IMR-90 (cell line): ENCODE measurements at regions not wholly inside any gene's neighbourhood (a gene's known extent, or its start where the extent isn't known, plus 50 kb on each side); places are given as distances from the start of the nearest gene placed in this dataset.

Experiments
- ATAC-seq: fragments of 200-7000 bp; cut with Tn5 transposase; 2 replicates; pipeline ENCODE4 v1.9.1; 2020; ENCODE audit warnings: low read depth, mild to moderate bottlenecking, moderate library complexity
- BruUV-seq: library from RNA; stranded (reverse); fragments of 400-500 nt; replicated peaks from 2 replicates; lab custom pipeline; 2021; lab: Mats Ljungman, UMichigan
- CTCF ChIA-PET: fragments of 300-600 bp; formaldehyde crosslinking; extraction: SDS; loops from one replicate; lab custom pipeline; 2021; ENCODE audit warnings: antibody characterized with exemption; lab: Yijun Ruan, JAX
- POLR2A ChIA-PET: fragments of 300-600 bp; sonication (Branson Sonifier 250); formaldehyde crosslinking; loops from one replicate; lab custom pipeline; 2022; ENCODE audit warnings: antibody characterized with exemption; ENCODE audit not compliant: unreplicated experiment; lab: Charles Lee
- DNase-seq: peaks from one replicate; pipeline ENCODE4 v3.0.0; 2013
- H2AFZ ChIP-seq: replicated peaks from 2 replicates; pipeline ENCODE3; 2013; ENCODE audit warnings: low read length, mild to moderate bottlenecking; ENCODE audit not compliant: poor library complexity
- H2AK5ac ChIP-seq: 2 replicates; pipeline ENCODE4 v1.6.1; 2013; ENCODE audit warnings: low read depth, low read length, inconsistent platforms
- H2AK9ac ChIP-seq: replicated peaks from 2 replicates; pipeline ENCODE3; 2013; ENCODE audit warnings: mild to moderate bottlenecking, low read depth, low read length, moderate library complexity; ENCODE audit not compliant: poor library complexity
- H2BK120ac ChIP-seq: 2 replicates; pipeline ENCODE4 v1.6.1; 2013; ENCODE audit warnings: low read depth, low read length, inconsistent platforms
- H2BK15ac ChIP-seq: 3 replicates; pipeline ENCODE4 v1.6.1; 2013; ENCODE audit warnings: low read depth, low read length, inconsistent platforms
- H2BK20ac ChIP-seq: 2 replicates; pipeline ENCODE4 v1.6.1; 2013; ENCODE audit warnings: low read depth, mild to moderate bottlenecking, inconsistent platforms, low read length, moderate library complexity
- H2BK5ac ChIP-seq: 2 replicates; pipeline ENCODE4 v1.6.1; 2013; ENCODE audit warnings: mild to moderate bottlenecking, low read depth, low read length, inconsistent platforms; ENCODE audit not compliant: poor library complexity, severe bottlenecking
- H3K14ac ChIP-seq: replicated peaks from 2 replicates; pipeline ENCODE4 v1.6.1; 2013; ENCODE audit warnings: low read depth, low read length, inconsistent platforms
- H3K18ac ChIP-seq: 2 replicates; pipeline ENCODE4 v1.6.1; 2013; ENCODE audit warnings: low read depth, low read length, control low read depth
- H3K23ac ChIP-seq: 2 replicates; pipeline ENCODE4 v1.6.1; 2013; ENCODE audit warnings: low read depth, low read length, inconsistent platforms
- H3K27ac ChIP-seq: 2 replicates; pipeline ENCODE4 v1.5.1; 2013; ENCODE audit warnings: mild to moderate bottlenecking, control low read depth, low read length; ENCODE audit not compliant: insufficient read depth
- H3K27me3 ChIP-seq: 2 replicates; pipeline ENCODE4 v1.6.1; 2013; ENCODE audit warnings: low read length; ENCODE audit not compliant: control insufficient read depth, insufficient read depth
- H3K36me3 ChIP-seq: 2 replicates; pipeline ENCODE4 v1.6.1; 2013; ENCODE audit warnings: low read length, mixed read lengths; ENCODE audit not compliant: control insufficient read depth, insufficient read depth
- H3K4ac ChIP-seq: 2 replicates; pipeline ENCODE4 v1.6.1; 2013; ENCODE audit warnings: low read depth, low read length, inconsistent platforms
- H3K4me1 ChIP-seq: 2 replicates; pipeline ENCODE4 v1.6.1; 2013; ENCODE audit warnings: low read length, mixed read lengths; ENCODE audit not compliant: control insufficient read depth, insufficient read depth
- H3K4me2 ChIP-seq: 2 replicates; pipeline ENCODE4 v1.6.1; 2013; ENCODE audit warnings: low read depth, mild to moderate bottlenecking, control low read depth, low read length, moderate library complexity
- H3K4me3 ChIP-seq: 2 replicates; pipeline ENCODE4 v1.5.1; 2013; ENCODE audit warnings: low read depth, mild to moderate bottlenecking, control low read depth, low read length, moderate library complexity; ENCODE audit not compliant: insufficient read depth
- H3K56ac ChIP-seq: 2 replicates; pipeline ENCODE4 v1.6.1; 2013; ENCODE audit warnings: low read length, inconsistent platforms; ENCODE audit not compliant: insufficient read depth; ENCODE audit errors: extremely low read depth
- H3K79me1 ChIP-seq, 2 experiments: 2 replicates each; pipeline ENCODE4 v1.6.1; 2013; ENCODE audit warnings: low read length in 2 of 2, inconsistent platforms in 1 of 2, low read depth in 1 of 2
- H3K9ac ChIP-seq: 2 replicates; pipeline ENCODE4 v1.6.1; 2013; ENCODE audit warnings: low read depth, low read length, control low read depth
- H3K9me1 ChIP-seq: 2 replicates; pipeline ENCODE4 v1.6.1; 2013; ENCODE audit warnings: low read length, inconsistent platforms; ENCODE audit not compliant: insufficient read depth
- H3K9me3 ChIP-seq: 2 replicates; pipeline ENCODE4 v1.6.1; 2013; ENCODE audit warnings: low read length; ENCODE audit not compliant: control insufficient read depth, insufficient read depth
- H4K20me1 ChIP-seq: 2 replicates; pipeline ENCODE4 v1.6.1; 2013; ENCODE audit warnings: low read length, inconsistent platforms; ENCODE audit not compliant: insufficient read depth
- H4K5ac ChIP-seq: 2 replicates; pipeline ENCODE4 v1.6.1; 2013; ENCODE audit warnings: mild to moderate bottlenecking, low read depth, low read length, control low read depth
- H4K8ac ChIP-seq, 2 experiments: 2 replicates each; pipeline ENCODE4 v1.6.1; 2013; ENCODE audit warnings: low read depth in 2 of 2, low read length in 2 of 2, control low read depth in 1 of 2, inconsistent platforms in 1 of 2
- H4K91ac ChIP-seq: 2 replicates; pipeline ENCODE4 v1.6.1; 2013; ENCODE audit warnings: low read depth, low read length, inconsistent platforms; ENCODE audit not compliant: insufficient read depth
- CEBPB ChIP-seq: IDR thresholded peaks from 2 replicates; pipeline ENCODE4 v1.6.1; 2012; ENCODE audit warnings: low read depth, low read length, improper control_type of control experiment
- CHD1 ChIP-seq: IDR thresholded peaks from 2 replicates; pipeline ENCODE4 v1.6.1; 2012; ENCODE audit warnings: low read depth, low read length, improper control_type of control experiment
- WGBS, 2 experiments: methylation state at CpG; one replicate each; pipeline versions ENCODE4 v1.1.5 to v1.1.7; 2013; ENCODE audit warnings: missing lambda C conversion rate in 2 of 2; ENCODE audit not compliant: insufficient read length in 1 of 2; ENCODE audit errors: extremely low coverage in 2 of 2; 5-methylcytosine and 5-hydroxymethylcytosine counted together
- dilution Hi-C: fragments of 300-500 bp; cut with HindIII; formaldehyde crosslinking; loops from one replicate; pipeline ENCODE4 v1.14.3; 2018; ENCODE audit warnings: low sequenced_read_pairs; ENCODE audit not compliant: unreplicated experiment
- in situ Hi-C: fragments of 300-500 bp; cut with MboI; formaldehyde crosslinking; loops from 3 replicates; pipeline ENCODE4 v1.14.3; 2019; ENCODE audit warnings: low sequenced_read_pairs, inconsistent platforms, mixed read lengths
- intact Hi-C: fragments of 100-400 bp; cut with micrococcal nuclease; formaldehyde crosslinking; loops from 2 replicates; pipeline ENCODE4 v1.10.0; 2022

GRCh38 chr18:67969458-67969857 is 452.9 kb upstream of the DSEL start:
- H3K9me1 ChIP-seq, result no peaks in the 10 kb centered on the region
- intact Hi-C loops (no loop called here), in situ Hi-C loops (no loop called here), dilution Hi-C loops (no loop called here)
- H3K27ac ChIP-seq, result no peak overlapping the region
- no peaks in the 10 kb centered on the region for H3K36me3 ChIP-seq
- H3K4ac ChIP-seq, result no peak overlapping the region
- no CpG with 5 or more reads among the region's 1 CpG for WGBS, 2 experiments
- no TSS peak for BruUV-seq
- DNase-seq (no peak), ATAC-seq (no peak)
- POLR2A ChIA-PET, result no interaction called here
- no peak overlapping the region for H3K9ac ChIP-seq
- no peak overlapping the region for H4K91ac ChIP-seq
- H3K14ac ChIP-seq, result no peak overlapping the region
- no peaks in the 10 kb centered on the region for H4K20me1 ChIP-seq
- no peak overlapping the region for H3K4me3 ChIP-seq
- H2AFZ ChIP-seq, result no peak overlapping the region
- no peaks in the 10 kb centered on the region for H3K79me1 ChIP-seq
- H3K23ac ChIP-seq, result no peak overlapping the region
- no peaks in the 10 kb centered on the region for H3K4me1 ChIP-seq
- H4K5ac ChIP-seq, result no peak overlapping the region
- no peak overlapping the region for H2AK5ac ChIP-seq
- no peak overlapping the region for H2BK120ac ChIP-seq
- H2BK15ac ChIP-seq, result no peak overlapping the region
- H4K8ac ChIP-seq, result no peak overlapping the region
- no peak overlapping the region for H3K56ac ChIP-seq
- H3K9me3 ChIP-seq, result no peaks in the 10 kb centered on the region
- no peak overlapping the region for H2BK5ac ChIP-seq
- no peak overlapping the region for H2BK20ac ChIP-seq
- no peak overlapping the region for H3K4me2 ChIP-seq
- TF ChIP-seq CEBPB, result no peak
- no peak for TF ChIP-seq CHD1
- CTCF ChIA-PET, result no interaction called here
- no peaks in the 10 kb centered on the region for H3K27me3 ChIP-seq
- H3K18ac ChIP-seq, result no peak overlapping the region
- no peak overlapping the region for H2AK9ac ChIP-seq
